Hepatocyte (in vitro differentiated cells): ENCODE measurements at regions not wholly inside any gene's neighbourhood (a gene's known extent, or its start where the extent isn't known, plus 50 kb on each side); places are given as distances from the start of the nearest gene placed in this dataset.

Experiments
- EZH2 ChIP-seq: fragments of 200-600 bp; sonication (generic); IDR thresholded peaks from 2 replicates; pipeline ENCODE4 v1.6.1; 2016; ENCODE audit warnings: antibody characterized with exemption, mild to moderate bottlenecking, borderline replicate concordance
- EZH2phosphoT487 ChIP-seq: fragments of 200-600 bp; sonication (generic); IDR thresholded peaks from one replicate; pipeline ENCODE4 v1.6.1; 2018; ENCODE audit warnings: antibody characterized with exemption, mild to moderate bottlenecking, low read depth, moderate library complexity; ENCODE audit not compliant: unreplicated experiment, severe bottlenecking
- TF ChIP-seq, protein P1 (sequence below): fragments of 200-600 bp; sonication (generic); IDR thresholded peaks from 2 replicates; pipeline ENCODE4 v1.5.1; 2016; ENCODE audit warnings: antibody characterized with exemption, mild to moderate bottlenecking; ENCODE audit not compliant: poor library complexity

DNA sequence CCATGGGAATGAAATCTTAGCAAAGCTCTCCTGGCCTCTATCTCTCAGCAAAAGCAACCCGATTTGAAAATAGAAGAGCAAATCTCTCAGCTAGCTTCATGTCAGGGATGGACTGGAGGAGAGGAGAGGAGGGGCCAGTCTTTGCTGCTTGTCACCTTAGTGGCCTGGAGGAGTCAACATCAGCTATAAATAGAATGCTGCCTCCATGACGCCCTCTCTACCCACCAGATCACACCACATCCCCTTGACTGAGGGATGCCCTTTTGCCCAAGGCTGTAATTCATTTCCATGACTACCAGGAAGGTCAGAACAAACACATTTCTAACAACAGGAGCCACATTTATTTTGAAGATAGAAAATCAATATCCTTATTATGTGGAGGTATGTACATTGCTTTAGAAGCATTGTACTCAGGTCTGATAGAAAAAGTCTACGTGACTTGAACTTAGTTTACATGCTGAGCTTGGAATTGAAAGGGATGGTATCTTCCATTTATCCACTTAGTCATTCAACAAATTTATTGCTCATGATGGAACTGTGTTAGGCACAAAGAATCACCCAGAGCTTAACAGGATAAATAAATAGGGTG lies 92.4 kb upstream of the LIFR start:
- TF ChIP-seq, protein P1, sequence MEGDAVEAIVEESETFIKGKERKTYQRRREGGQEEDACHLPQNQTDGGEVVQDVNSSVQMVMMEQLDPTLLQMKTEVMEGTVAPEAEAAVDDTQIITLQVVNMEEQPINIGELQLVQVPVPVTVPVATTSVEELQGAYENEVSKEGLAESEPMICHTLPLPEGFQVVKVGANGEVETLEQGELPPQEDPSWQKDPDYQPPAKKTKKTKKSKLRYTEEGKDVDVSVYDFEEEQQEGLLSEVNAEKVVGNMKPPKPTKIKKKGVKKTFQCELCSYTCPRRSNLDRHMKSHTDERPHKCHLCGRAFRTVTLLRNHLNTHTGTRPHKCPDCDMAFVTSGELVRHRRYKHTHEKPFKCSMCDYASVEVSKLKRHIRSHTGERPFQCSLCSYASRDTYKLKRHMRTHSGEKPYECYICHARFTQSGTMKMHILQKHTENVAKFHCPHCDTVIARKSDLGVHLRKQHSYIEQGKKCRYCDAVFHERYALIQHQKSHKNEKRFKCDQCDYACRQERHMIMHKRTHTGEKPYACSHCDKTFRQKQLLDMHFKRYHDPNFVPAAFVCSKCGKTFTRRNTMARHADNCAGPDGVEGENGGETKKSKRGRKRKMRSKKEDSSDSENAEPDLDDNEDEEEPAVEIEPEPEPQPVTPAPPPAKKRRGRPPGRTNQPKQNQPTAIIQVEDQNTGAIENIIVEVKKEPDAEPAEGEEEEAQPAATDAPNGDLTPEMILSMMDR = no peak
- TF ChIP-seq EZH2 (no peak), EZH2phosphoT487 (no peak)
